SK-N-SH (cell line): ENCODE measurements at regions not wholly inside any gene's neighbourhood (a gene's known extent, or its start where the extent isn't known, plus 50 kb on each side); places are given as distances from the start of the nearest gene placed in this dataset.

Experiments used
- CHD2 ChIP-seq: fragments of 150-350 bp; IDR thresholded peaks from 2 replicates; pipeline ENCODE4 v1.6.1; 2018; ENCODE audit warnings: low read length; ENCODE audit not compliant: partially characterized antibody
- GABPA ChIP-seq: IDR thresholded peaks from 2 replicates; pipeline ENCODE4 v1.4.0; 2012; ENCODE audit warnings: low read depth, mild to moderate bottlenecking
- NRF1 ChIP-seq: IDR thresholded peaks from 2 replicates; pipeline ENCODE4 v1.6.1; 2012; ENCODE audit warnings: low read depth, mild to moderate bottlenecking, low read length
- SIN3A ChIP-seq: IDR thresholded peaks from 2 replicates; pipeline ENCODE4 v1.6.1; 2012; ENCODE audit warnings: low read depth, mild to moderate bottlenecking, low read length, moderate library complexity, borderline replicate concordance
- YY1 ChIP-seq: IDR thresholded peaks from 2 replicates; pipeline ENCODE4 v1.4.0; 2012; ENCODE audit warnings: low read depth, mild to moderate bottlenecking
- TF ChIP-seq, protein P1 (sequence below): IDR thresholded peaks from 2 replicates; pipeline ENCODE4 v1.4.0; 2012; ENCODE audit warnings: low read depth, borderline replicate concordance
- TF ChIP-seq, protein P2 (sequence below): fragments of 200-600 bp; sonication (generic); IDR thresholded peaks from 2 replicates; pipeline ENCODE4 v1.6.1; 2017; ENCODE audit warnings: antibody characterized with exemption, mild to moderate bottlenecking, moderate library complexity

- TF ChIP-seq, protein P1, sequence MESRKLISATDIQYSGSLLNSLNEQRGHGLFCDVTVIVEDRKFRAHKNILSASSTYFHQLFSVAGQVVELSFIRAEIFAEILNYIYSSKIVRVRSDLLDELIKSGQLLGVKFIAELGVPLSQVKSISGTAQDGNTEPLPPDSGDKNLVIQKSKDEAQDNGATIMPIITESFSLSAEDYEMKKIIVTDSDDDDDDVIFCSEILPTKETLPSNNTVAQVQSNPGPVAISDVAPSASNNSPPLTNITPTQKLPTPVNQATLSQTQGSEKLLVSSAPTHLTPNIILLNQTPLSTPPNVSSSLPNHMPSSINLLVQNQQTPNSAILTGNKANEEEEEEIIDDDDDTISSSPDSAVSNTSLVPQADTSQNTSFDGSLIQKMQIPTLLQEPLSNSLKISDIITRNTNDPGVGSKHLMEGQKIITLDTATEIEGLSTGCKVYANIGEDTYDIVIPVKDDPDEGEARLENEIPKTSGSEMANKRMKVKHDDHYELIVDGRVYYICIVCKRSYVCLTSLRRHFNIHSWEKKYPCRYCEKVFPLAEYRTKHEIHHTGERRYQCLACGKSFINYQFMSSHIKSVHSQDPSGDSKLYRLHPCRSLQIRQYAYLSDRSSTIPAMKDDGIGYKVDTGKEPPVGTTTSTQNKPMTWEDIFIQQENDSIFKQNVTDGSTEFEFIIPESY = no peak
- TF ChIP-seq, protein P2, sequence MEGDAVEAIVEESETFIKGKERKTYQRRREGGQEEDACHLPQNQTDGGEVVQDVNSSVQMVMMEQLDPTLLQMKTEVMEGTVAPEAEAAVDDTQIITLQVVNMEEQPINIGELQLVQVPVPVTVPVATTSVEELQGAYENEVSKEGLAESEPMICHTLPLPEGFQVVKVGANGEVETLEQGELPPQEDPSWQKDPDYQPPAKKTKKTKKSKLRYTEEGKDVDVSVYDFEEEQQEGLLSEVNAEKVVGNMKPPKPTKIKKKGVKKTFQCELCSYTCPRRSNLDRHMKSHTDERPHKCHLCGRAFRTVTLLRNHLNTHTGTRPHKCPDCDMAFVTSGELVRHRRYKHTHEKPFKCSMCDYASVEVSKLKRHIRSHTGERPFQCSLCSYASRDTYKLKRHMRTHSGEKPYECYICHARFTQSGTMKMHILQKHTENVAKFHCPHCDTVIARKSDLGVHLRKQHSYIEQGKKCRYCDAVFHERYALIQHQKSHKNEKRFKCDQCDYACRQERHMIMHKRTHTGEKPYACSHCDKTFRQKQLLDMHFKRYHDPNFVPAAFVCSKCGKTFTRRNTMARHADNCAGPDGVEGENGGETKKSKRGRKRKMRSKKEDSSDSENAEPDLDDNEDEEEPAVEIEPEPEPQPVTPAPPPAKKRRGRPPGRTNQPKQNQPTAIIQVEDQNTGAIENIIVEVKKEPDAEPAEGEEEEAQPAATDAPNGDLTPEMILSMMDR = no peak
- TF ChIP-seq YY1 (no peak), GABPA (no peak), SIN3A (no peak), CHD2 (no peak), NRF1 (no peak)
Observed at GRCh38 chr3:189404797-189405484, 226.2 kb upstream of the TP63 start.
